HEK293T (cell line): ENCODE measurements at regions not wholly inside any gene's neighbourhood (a gene's known extent, or its start where the extent isn't known, plus 50 kb on each side); places are given as distances from the start of the nearest gene placed in this dataset.

Experiments
- HDGF ChIP-seq: fragments of 450-650 bp; IDR thresholded peaks from 2 replicates; pipeline ENCODE4 v1.6.1; 2017; ENCODE audit warnings: antibody characterized with exemption, borderline replicate concordance
- NFRKB ChIP-seq: fragments of 450-650 bp; IDR thresholded peaks from 2 replicates; pipeline ENCODE4 v1.6.1; 2016; ENCODE audit warnings: mild to moderate bottlenecking, moderate library complexity
- PKNOX1 ChIP-seq: fragments of 450-650 bp; IDR thresholded peaks from 2 replicates; pipeline ENCODE4 v1.6.1; 2016
- SP1 ChIP-seq: fragments of 450-650 bp; IDR thresholded peaks from 2 replicates; pipeline ENCODE4 v1.6.1; 2017
- SUZ12 ChIP-seq: fragments of 450-650 bp; IDR thresholded peaks from 2 replicates; pipeline ENCODE4 v1.6.1; 2016; ENCODE audit warnings: mild to moderate bottlenecking

DNA sequence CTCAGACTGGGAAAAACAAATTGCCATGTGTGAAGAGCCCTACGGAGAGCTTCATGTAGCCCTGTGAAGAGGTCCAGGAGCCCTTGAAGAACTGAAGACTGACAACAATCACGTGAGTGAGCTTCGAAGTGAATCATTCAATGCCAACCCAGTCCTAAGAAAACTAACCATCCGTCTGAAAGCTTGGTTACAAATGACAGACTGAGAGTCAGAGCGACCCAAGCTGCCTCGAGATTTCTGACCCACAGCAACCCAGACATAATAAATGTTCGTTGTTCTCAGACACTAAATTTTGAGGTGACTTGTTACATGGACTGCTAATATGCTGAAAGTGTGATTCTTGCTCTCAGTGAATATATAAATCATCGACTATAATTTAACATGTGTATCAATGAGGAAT is 987.2 kb upstream of the ROBO1 start:
- TF ChIP-seq SUZ12 (no peak), HDGF (no peak), PKNOX1 (no peak), SP1 (no peak), NFRKB (no peak)
